ENCODE measurements at regions not wholly inside any gene's neighbourhood (a gene's known extent, or its start where the extent isn't known, plus 50 kb on each side); places are given as distances from the start of the nearest gene placed in this dataset.
A peak's percentile ranks its signal among the peaks of the same experiment; 100 is the strongest.

GRCh38 chr13:104025303-104025702, 959.1 kb upstream of the SLC10A2 start:
- no peak overlapping the region for H3K4me3 ChIP-seq (ENCODE audit: low read depth, low read length)
- in situ Hi-C loops (cut with HindIII; ENCODE audit: low sequenced_read_pairs): no loop called here
- TF ChIP-seq CTCF (IDR thresholded peaks at IDR 0.05; ENCODE audit: low read depth, low read length): no peak
- no peak for DNase-seq (ENCODE audit: low read depth, low spot score)

GRCh38 chr13:104024416-104025170, 958.4 kb upstream of the SLC10A2 start:
- H3K4me3 ChIP-seq (ENCODE audit: low read depth, low read length): no peak overlapping the region
- TF ChIP-seq CTCF (IDR thresholded peaks at IDR 0.05; ENCODE audit: low read depth, low read length): no peak
- DNase-seq (ENCODE audit: low read depth, low spot score): peak; percentile 31
- in situ Hi-C loops (cut with HindIII; ENCODE audit: low sequenced_read_pairs): no loop called here

- in situ Hi-C loops (cut with HindIII; ENCODE audit: low sequenced_read_pairs): no loop called here
- TF ChIP-seq CTCF (IDR thresholded peaks at IDR 0.05; ENCODE audit: low read depth, low read length): no peak
- no peak for DNase-seq (ENCODE audit: low read depth, low spot score)
- no peak overlapping the region for H3K4me3 ChIP-seq (ENCODE audit: low read depth, low read length)
These were observed 955.7 kb upstream of the SLC10A2 start for GRCh38 chr13:104021806-104022397.

- H3K4me3 ChIP-seq (ENCODE audit: low read depth, low read length): no peak overlapping the region
- in situ Hi-C loops (cut with HindIII; ENCODE audit: low sequenced_read_pairs): no loop called here
- TF ChIP-seq CTCF (IDR thresholded peaks at IDR 0.05; ENCODE audit: low read depth, low read length): no peak
- no peak for DNase-seq (ENCODE audit: low read depth, low spot score)
These were observed 951.1 kb upstream of the SLC10A2 start for GRCh38 chr13:104017317-104017716.

- in situ Hi-C loops (cut with HindIII; ENCODE audit: low sequenced_read_pairs): no loop called here
- TF ChIP-seq CTCF (IDR thresholded peaks at IDR 0.05; ENCODE audit: low read depth, low read length): no peak
- peak; percentile 81 for DNase-seq (ENCODE audit: low read depth, low spot score)
- no peak overlapping the region for H3K4me3 ChIP-seq (ENCODE audit: low read depth, low read length)
These were observed 949.6 kb upstream of the SLC10A2 start for GRCh38 chr13:104015646-104016396.

- TF ChIP-seq CTCF (IDR thresholded peaks at IDR 0.05; ENCODE audit: low read depth, low read length): no peak
- DNase-seq (ENCODE audit: low read depth, low spot score): peak; percentile 77
- no peak overlapping the region for H3K4me3 ChIP-seq (ENCODE audit: low read depth, low read length)
- in situ Hi-C loops (cut with HindIII; ENCODE audit: low sequenced_read_pairs): no loop called here
These were observed 948.8 kb upstream of the SLC10A2 start for GRCh38 chr13:104014803-104015645.

All from astrocyte of the spinal cord (primary cell).